ENCODE measurements at regions not wholly inside any gene's neighbourhood (a gene's known extent, or its start where the extent isn't known, plus 50 kb on each side); places are given as distances from the start of the nearest gene placed in this dataset.

GRCh38 chr5:109571785-109572184, 117.9 kb upstream of the MAN2A1 start:
- TF ChIP-seq EZH2phosphoT487 (IDR thresholded peaks at IDR 0.05; ENCODE audit: borderline replicate concordance, low read length): no peak
- no peak for TF ChIP-seq CTCF (conservative IDR thresholded peaks at IDR 0.05; ENCODE audit: low read depth, low read length)

All from PC-3 (cell line).